NCI-H2107 treated with DMSO at 0.1 percent for 48 hours (cell line): ENCODE measurements at regions not wholly inside any gene's neighbourhood (a gene's known extent, or its start where the extent isn't known, plus 50 kb on each side); places are given as distances from the start of the nearest gene placed in this dataset.

Experiments used
- DNase-seq: peaks from one replicate; lab custom pipeline; 2025; ENCODE audit not compliant: unreplicated experiment; lab: John Stamatoyannopoulos, UW

DNA sequence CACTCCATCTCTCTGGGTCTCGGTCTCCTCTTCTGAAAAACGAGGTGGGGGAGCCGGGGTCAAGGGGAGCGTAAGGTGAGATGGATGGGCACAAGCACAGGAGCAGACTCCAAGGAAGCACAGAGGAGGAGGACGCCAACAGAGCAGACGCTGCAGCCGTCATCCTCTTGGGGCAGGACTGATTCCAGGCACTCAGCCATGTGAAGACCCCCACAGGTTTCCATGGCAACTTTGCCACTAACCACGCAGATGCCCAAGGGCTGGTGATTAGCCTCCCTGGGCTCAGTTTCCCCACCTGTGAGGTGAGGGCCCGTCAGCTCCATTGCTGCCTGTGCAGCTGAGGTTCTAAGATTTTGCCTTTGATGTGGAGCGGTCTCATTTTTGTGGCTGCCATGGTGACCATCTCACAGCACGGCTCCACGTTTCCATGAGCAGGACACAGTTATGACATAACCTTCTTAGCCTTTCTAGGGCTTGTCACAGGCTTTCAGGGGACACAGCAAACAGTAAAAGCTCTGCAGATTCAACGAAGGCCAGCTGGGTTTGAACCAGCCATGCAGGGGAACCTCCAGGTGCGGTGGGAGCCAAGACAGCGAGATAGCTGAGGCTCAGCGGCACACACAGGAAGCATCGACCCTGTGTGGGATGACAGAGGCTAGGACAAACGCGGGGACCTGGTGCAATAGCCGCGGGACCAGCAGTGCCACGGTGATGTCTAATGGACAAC lies 170.3 kb downstream of the NUP210 start:
- no peak for DNase-seq

- no peak for DNase-seq
These were observed 171.5 kb downstream of the NUP210 start for GRCh38 chr3:13248640-13249039.

DNA sequence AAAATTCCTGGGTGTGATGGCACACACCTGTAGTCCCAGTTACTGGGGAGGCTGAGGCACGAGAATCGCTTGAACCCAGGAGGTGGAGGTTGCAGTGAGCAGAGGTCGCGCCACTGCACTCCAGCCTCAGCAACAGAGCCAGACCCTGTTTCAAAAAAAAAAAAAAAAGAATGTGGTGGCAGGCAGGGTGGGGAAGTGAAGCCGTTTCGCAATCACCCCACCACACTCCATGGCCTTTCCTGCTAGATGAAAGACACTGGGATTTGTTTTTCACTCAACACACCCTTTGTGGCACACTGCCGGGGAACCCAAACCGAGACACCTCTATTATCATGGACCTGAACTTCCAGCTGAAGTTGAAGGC lies 172.4 kb upstream of the IQSEC1 start:
- no peak for DNase-seq

DNA sequence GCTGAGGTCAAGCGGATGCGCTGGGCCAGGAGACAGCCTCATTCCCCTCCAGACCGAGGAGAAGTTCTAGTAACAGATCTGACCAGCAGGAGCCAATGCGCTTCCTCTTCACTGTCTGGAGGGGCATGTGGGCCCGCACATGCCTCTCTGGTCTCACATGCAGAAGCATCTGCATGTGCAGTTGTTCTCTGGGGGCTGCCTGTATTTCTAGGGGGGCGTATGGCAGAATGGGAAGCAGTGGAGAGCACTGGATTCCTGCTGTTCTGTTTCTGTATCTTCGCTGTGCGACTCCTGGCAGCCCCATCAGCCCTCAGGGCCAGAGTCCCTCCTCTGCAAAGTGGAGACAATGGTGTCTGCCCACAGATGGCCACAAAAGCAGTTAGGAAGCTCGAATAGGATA lies 170.4 kb upstream of the IQSEC1 start:
- no peak for DNase-seq

DNA sequence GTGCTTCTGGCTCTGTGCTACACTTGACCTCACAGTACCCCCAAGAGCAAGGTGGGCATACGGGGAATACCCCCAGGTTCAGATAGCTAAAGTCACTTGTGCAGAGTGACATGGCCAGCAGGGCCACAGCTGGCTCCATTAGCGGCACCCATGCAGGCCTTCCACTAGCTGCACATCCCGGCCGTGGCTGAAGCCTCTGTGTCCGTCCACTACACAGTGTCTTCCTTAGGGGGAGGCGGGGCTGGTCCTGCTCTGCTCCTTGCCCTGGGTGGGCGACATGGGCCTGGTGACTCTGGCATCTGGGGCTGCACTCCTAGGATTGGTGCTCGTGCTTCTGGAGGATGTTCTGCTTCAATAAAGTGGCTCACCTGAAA lies 169.1 kb upstream of the IQSEC1 start:
- DNase-seq = no peak

DNA sequence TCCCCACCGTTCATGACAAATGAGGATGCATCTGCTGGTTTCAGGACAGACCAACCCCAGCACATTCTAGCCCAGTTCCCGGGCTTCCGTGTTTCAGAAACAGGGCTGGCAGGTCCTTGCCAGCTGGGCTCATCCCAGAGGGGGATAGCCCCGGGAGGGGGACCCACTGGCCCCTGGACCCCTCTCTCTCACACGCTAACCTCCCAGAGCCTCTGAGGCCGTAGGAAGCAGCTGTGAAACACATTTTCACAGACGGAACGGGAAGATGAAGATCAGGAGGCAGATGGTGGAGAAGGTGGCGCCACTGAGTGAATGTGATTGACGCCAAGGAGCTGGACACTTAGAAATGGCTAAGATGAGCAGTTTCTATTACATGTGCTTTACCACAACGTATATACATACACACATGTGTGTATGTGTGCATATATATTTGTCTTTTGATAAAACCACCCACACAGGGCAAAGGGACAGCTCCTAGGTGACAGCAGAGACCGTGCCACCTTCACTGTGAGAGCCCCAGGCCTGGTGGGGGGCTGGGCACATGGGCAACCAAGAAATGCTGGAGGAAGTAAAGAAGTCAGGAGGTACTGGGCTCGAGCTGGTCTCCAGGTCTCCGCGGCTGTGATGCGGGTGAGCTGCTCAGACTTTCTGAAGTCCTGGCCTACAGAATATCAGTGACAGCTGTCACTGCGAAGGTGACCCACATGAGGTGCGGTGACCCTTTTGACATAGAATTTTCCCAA lies 168.6 kb upstream of the IQSEC1 start:
- no peak for DNase-seq

- DNase-seq = no peak
These were observed 167.8 kb upstream of the IQSEC1 start for GRCh38 chr3:13240928-13241618.

GRCh38 chr3:13239467-13239760 lies 166.2 kb upstream of the IQSEC1 start:
- DNase-seq = no peak

- DNase-seq = no peak
These were observed 165.6 kb upstream of the IQSEC1 start for GRCh38 chr3:13238687-13239466.

GRCh38 chr3:13237776-13238490 lies 164.7 kb upstream of the IQSEC1 start:
- no peak for DNase-seq

DNA sequence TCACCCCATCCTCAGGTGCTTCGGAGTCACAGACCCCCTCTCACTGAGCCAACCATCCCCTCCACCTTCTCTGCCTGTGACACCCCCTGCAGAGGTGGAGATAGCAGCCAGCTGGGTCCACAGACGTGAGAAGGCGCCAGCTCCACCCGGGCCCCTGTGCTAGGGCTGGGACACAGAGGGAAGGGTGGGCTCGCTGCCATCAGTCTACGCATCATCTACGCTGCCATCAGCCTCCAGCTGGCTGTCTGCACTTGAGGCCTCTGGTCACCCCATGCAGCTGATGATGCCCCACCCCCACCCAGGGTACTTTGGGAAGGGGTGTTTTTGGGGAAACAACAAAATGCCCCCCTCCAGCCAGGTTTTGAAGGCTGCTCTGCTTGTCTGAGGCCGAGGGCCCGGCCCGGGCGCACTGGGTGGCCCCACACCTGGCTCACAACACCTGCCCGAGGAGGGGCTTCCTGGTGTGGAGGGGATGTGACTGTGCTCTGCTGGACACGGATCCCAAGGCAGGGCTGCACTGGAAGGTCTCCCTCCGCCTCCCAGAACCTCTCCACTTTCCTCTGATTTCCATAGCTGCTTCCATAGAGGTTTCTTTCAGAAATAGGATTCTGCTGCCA lies 163.4 kb upstream of the IQSEC1 start:
- DNase-seq = no peak

DNA sequence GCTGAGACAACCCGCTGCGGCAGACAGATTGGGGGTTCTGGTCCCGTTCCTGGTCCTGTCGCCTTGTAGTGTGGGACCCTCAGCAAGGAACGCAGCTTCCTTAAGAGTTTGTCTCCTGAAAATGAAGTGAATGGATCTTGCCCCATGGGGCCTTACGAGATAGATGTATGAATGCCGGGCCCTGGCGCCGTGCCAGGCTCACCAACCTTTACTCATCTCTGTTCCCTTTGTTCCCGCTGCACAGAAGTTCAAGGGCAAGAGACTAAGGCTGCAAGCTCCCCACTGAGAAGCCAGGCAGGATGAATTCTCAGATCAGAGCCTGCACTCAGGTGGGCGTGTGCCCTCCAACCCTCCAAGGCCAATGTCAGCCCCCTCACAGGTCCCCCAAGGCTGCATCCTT lies 162.7 kb upstream of the IQSEC1 start:
- DNase-seq = peak; percentile 26

- DNase-seq = no peak
These were observed 161.8 kb upstream of the IQSEC1 start for GRCh38 chr3:13235079-13235478.

- no peak for DNase-seq
These were observed 161.4 kb upstream of the IQSEC1 start for GRCh38 chr3:13234666-13235065.

- DNase-seq = no peak
These were observed 160.6 kb upstream of the IQSEC1 start for GRCh38 chr3:13233487-13234485.

- DNase-seq = no peak
These were observed 158.8 kb upstream of the IQSEC1 start for GRCh38 chr3:13231781-13232666.

- DNase-seq = no peak
These were observed 156.2 kb upstream of the IQSEC1 start for GRCh38 chr3:13229273-13229949.

DNA sequence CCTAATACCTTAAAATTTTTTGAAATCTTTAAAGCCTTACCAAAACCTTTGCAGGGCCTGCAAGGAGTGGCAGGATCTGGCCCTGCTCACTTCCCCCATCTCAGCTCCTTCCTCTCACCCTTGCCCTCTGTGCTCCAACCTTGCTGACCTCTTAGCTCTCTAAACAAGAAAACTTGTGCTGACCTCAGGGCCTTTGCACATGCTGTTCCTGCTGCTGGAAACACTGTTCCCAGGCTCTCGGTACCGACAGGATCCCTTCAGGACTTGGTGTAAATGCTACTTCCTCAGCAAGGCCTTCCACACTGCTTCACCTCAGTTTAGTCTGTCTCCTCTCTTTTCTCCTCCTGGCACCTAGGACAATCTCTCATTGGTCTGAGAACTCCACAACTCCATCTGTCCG lies 155.4 kb upstream of the IQSEC1 start:
- DNase-seq = no peak
